ENCODE measurements at regions not wholly inside any gene's neighbourhood (a gene's known extent, or its start where the extent isn't known, plus 50 kb on each side); places are given as distances from the start of the nearest gene placed in this dataset.

GRCh38 chr1:68358439-68358838, 91.3 kb downstream of the RPE65 start:
- Histone ChIP-seq H3K79me2 (ENCODE audit: control insufficient read depth, insufficient read depth, low read length) (no peaks in the 10 kb centered on the region), H3K4me2 (ENCODE audit: control insufficient read depth, extremely low read depth, insufficient read depth, low read depth, low read length) (no peak overlapping the region), H3K36me3 (ENCODE audit: control insufficient read depth in 2 of 2, extremely low read depth in 1 of 2, insufficient read depth in 2 of 2, low read length in 2 of 2) (no peaks in the 10 kb centered on the region), H4K20me1 (ENCODE audit: control insufficient read depth, extremely low read depth, insufficient read depth, low read length) (no peaks in the 10 kb centered on the region), H3K9me3 (ENCODE audit: control insufficient read depth, low read depth, low read length) (no peaks in the 10 kb centered on the region), H2AFZ (ENCODE audit: control insufficient read depth, low read length) (no peak overlapping the region), H3K9ac (ENCODE audit: control insufficient read depth, extremely low read depth, insufficient read depth, low read length) (no peak overlapping the region), H3K4me1 (ENCODE audit: control insufficient read depth, extremely low read depth, insufficient read depth, low read length) (no peaks in the 10 kb centered on the region), H3K27ac (ENCODE audit: control insufficient read depth, insufficient read depth, low read length) (no peak overlapping the region), H3K9me1 (ENCODE audit: control insufficient read depth, extremely low read depth, insufficient read depth, low read length) (no peaks in the 10 kb centered on the region), H3K27me3 (ENCODE audit: control insufficient read depth, extremely low read depth, insufficient read depth, low read length) (no peaks in the 10 kb centered on the region), H3K4me3 (ENCODE audit: control insufficient read depth in 2 of 3, extremely low read depth in 1 of 3, insufficient read depth in 2 of 3, low read depth in 1 of 3, low read length in 3 of 3) (no peak overlapping the region)
- FAIRE-seq (no peak), DNase-seq (ENCODE audit: low read depth, low spot score) (no peak)
- TF ChIP-seq CTCF (optimal IDR thresholded peaks at IDR 0.05 in 1 of 3, IDR thresholded peaks at IDR 0.05 in 1 of 3, conservative IDR thresholded peaks at IDR 0.05 in 1 of 3; ENCODE audit: extremely low read depth in 1 of 3, insufficient read depth in 2 of 3, low read length in 3 of 3) (no peak), EZH2 (IDR thresholded peaks at IDR 0.05; ENCODE audit: low read length) (no peak)
- dilution Hi-C loops (cut with MboI; ENCODE audit: extremely low pct_ligation_motif_present, low sequenced_read_pairs): no loop called here

- Histone ChIP-seq H3K79me2 (ENCODE audit: control insufficient read depth, insufficient read depth, low read length) (no peaks in the 10 kb centered on the region), H3K4me3 (ENCODE audit: control insufficient read depth in 2 of 3, extremely low read depth in 1 of 3, insufficient read depth in 2 of 3, low read depth in 1 of 3, low read length in 3 of 3) (no peak overlapping the region), H3K9me3 (ENCODE audit: control insufficient read depth, low read depth, low read length) (no peaks in the 10 kb centered on the region), H4K20me1 (ENCODE audit: control insufficient read depth, extremely low read depth, insufficient read depth, low read length) (no peaks in the 10 kb centered on the region), H2AFZ (ENCODE audit: control insufficient read depth, low read length) (no peak overlapping the region), H3K9ac (ENCODE audit: control insufficient read depth, extremely low read depth, insufficient read depth, low read length) (no peak overlapping the region), H3K27ac (ENCODE audit: control insufficient read depth, insufficient read depth, low read length) (no peak overlapping the region), H3K4me2 (ENCODE audit: control insufficient read depth, extremely low read depth, insufficient read depth, low read depth, low read length) (no peak overlapping the region), H3K9me1 (ENCODE audit: control insufficient read depth, extremely low read depth, insufficient read depth, low read length) (no peaks in the 10 kb centered on the region), H3K27me3 (ENCODE audit: control insufficient read depth, extremely low read depth, insufficient read depth, low read length) (no peaks in the 10 kb centered on the region), H3K36me3 (ENCODE audit: control insufficient read depth in 2 of 2, extremely low read depth in 1 of 2, insufficient read depth in 2 of 2, low read length in 2 of 2) (no peaks in the 10 kb centered on the region), H3K4me1 (ENCODE audit: control insufficient read depth, extremely low read depth, insufficient read depth, low read length) (no peaks in the 10 kb centered on the region)
- TF ChIP-seq CTCF (optimal IDR thresholded peaks at IDR 0.05 in 1 of 3, IDR thresholded peaks at IDR 0.05 in 1 of 3, conservative IDR thresholded peaks at IDR 0.05 in 1 of 3; ENCODE audit: extremely low read depth in 1 of 3, insufficient read depth in 2 of 3, low read length in 3 of 3): no peak
- no peak for TF ChIP-seq EZH2 (IDR thresholded peaks at IDR 0.05; ENCODE audit: low read length)
- dilution Hi-C loops (cut with MboI; ENCODE audit: extremely low pct_ligation_motif_present, low sequenced_read_pairs): no loop called here
- no peak for FAIRE-seq
- no peak for DNase-seq (ENCODE audit: low read depth, low spot score)
Measured at GRCh38 chr1:68355614-68356013, 94.1 kb downstream of the RPE65 start.
